Mesenchymal stem cell (in vitro differentiated cells and primary cell): ENCODE measurements at regions not wholly inside any gene's neighbourhood (a gene's known extent, or its start where the extent isn't known, plus 50 kb on each side); places are given as distances from the start of the nearest gene placed in this dataset.

Source experiments
- DNase-seq: peaks from one replicate; pipeline ENCODE4 v3.0.0-alpha.2; 2013
- H2AFZ ChIP-seq: one replicate; pipeline ENCODE4 v1.6.1; 2013; ENCODE audit warnings: low read depth, mild to moderate bottlenecking, control low read depth, inconsistent platforms, low read length, moderate library complexity
- H2AK5ac ChIP-seq: 2 replicates; pipeline ENCODE4 v1.6.1; 2013; ENCODE audit warnings: low read length, moderate library complexity, mild to moderate bottlenecking, inconsistent platforms; ENCODE audit not compliant: severe bottlenecking
- H2BK120ac ChIP-seq: one replicate; pipeline ENCODE4 v1.6.1; 2013; ENCODE audit warnings: low read depth, mild to moderate bottlenecking, inconsistent platforms, low read length, moderate library complexity
- H2BK12ac ChIP-seq, 2 experiments: one replicate each; pipeline ENCODE4 v1.6.1; 2013; ENCODE audit warnings: inconsistent platforms in 2 of 2, low read length in 2 of 2, mild to moderate bottlenecking in 2 of 2, moderate library complexity in 2 of 2, control low read depth in 1 of 2
- H2BK15ac ChIP-seq: one replicate; pipeline ENCODE4 v1.6.1; 2013; ENCODE audit warnings: mild to moderate bottlenecking, low read depth, inconsistent platforms; ENCODE audit not compliant: poor library complexity, severe bottlenecking
- H2BK5ac ChIP-seq: 2 replicates; pipeline ENCODE4 v1.6.1; 2013; ENCODE audit warnings: low read depth, mild to moderate bottlenecking, low read length, control low read depth, inconsistent platforms; ENCODE audit not compliant: poor library complexity, severe bottlenecking
- H3K14ac ChIP-seq, 2 experiments: one replicate each; pipeline ENCODE4 v1.6.1; 2013; ENCODE audit warnings: inconsistent platforms in 2 of 2, low read length in 2 of 2, control low read depth in 1 of 2, mild to moderate bottlenecking in 1 of 2, moderate library complexity in 1 of 2
- H3K18ac ChIP-seq, 2 experiments: one replicate each; pipeline ENCODE4 v1.6.1; 2013; ENCODE audit warnings: inconsistent platforms in 2 of 2, low read length in 2 of 2, control low read depth in 1 of 2, low read depth in 1 of 2, mild to moderate bottlenecking in 1 of 2
- H3K23ac ChIP-seq, 2 experiments: one replicate each; pipeline ENCODE4 v1.6.1; 2013; ENCODE audit warnings: inconsistent platforms in 2 of 2, low read length in 2 of 2, mild to moderate bottlenecking in 2 of 2, moderate library complexity in 2 of 2, control low read depth in 1 of 2
- H3K27ac ChIP-seq: 2 replicates; pipeline ENCODE4 v1.5.1; 2013; ENCODE audit warnings: mild to moderate bottlenecking, moderate library complexity, low read length, control low read depth, inconsistent platforms; ENCODE audit not compliant: poor library complexity, severe bottlenecking
- H3K27me3 ChIP-seq, 2 experiments: 2 replicates each; pipeline versions ENCODE4 v1.6.1 to v1.7.0; 2013; ENCODE audit warnings: low read length in 2 of 2, mild to moderate bottlenecking in 2 of 2, moderate library complexity in 2 of 2, control low read depth in 1 of 2, inconsistent platforms in 1 of 2; ENCODE audit not compliant: control insufficient read depth in 1 of 2, insufficient read depth in 1 of 2
- H3K36me3 ChIP-seq, 2 experiments: 2 replicates each; pipeline versions ENCODE4 v1.6.1 to v1.7.0; 2013; ENCODE audit warnings: low read length in 2 of 2, control low read depth in 1 of 2, inconsistent platforms in 1 of 2, low read depth in 1 of 2, mild to moderate bottlenecking in 1 of 2; ENCODE audit not compliant: insufficient read depth in 2 of 2, control insufficient read depth in 1 of 2
- H3K4ac ChIP-seq, 2 experiments: one replicate each; pipeline ENCODE4 v1.6.1; 2013; ENCODE audit warnings: inconsistent platforms in 2 of 2, low read length in 2 of 2, mild to moderate bottlenecking in 2 of 2, moderate library complexity in 2 of 2, control low read depth in 1 of 2, low read depth in 1 of 2
- H3K4me1 ChIP-seq: 2 replicates; pipeline ENCODE4 v1.6.1; 2013; ENCODE audit warnings: low read depth, low read length, control low read depth; ENCODE audit not compliant: control insufficient read depth, insufficient read depth
- H3K4me2 ChIP-seq: 2 replicates; pipeline ENCODE4 v1.6.1; 2013; ENCODE audit warnings: low read length, mild to moderate bottlenecking, inconsistent platforms; ENCODE audit not compliant: poor library complexity, severe bottlenecking
- H3K4me3 ChIP-seq, 2 experiments: 2 replicates each; pipeline versions ENCODE4 v1.5.1 to v1.7.0; 2013; ENCODE audit warnings: low read length in 2 of 2, mild to moderate bottlenecking in 2 of 2, control low read depth in 1 of 2, low read depth in 1 of 2; ENCODE audit not compliant: insufficient read depth in 1 of 2
- H3K79me1 ChIP-seq: replicated peaks from 2 replicates; pipeline ENCODE4 v1.6.1; 2013; ENCODE audit warnings: mild to moderate bottlenecking, control low read depth, low read length, inconsistent platforms; ENCODE audit not compliant: poor library complexity, severe bottlenecking
- H3K9ac ChIP-seq: 2 replicates; pipeline ENCODE4 v1.7.0; 2013; ENCODE audit warnings: mild to moderate bottlenecking, low read length, moderate library complexity
- H3K9me3 ChIP-seq: 2 replicates; pipeline ENCODE4 v1.7.0; 2013; ENCODE audit warnings: mild to moderate bottlenecking, low read length; ENCODE audit not compliant: control insufficient read depth
- H4K8ac ChIP-seq: one replicate; pipeline ENCODE4 v1.6.1; 2013; ENCODE audit warnings: inconsistent platforms, mild to moderate bottlenecking, low read length, moderate library complexity
- H4K91ac ChIP-seq: one replicate; pipeline ENCODE4 v1.6.1; 2013; ENCODE audit warnings: mild to moderate bottlenecking, low read length, inconsistent platforms
- WGBS: methylation state at CpG from one replicate; pipeline ENCODE4 v1.1.7; 2013; ENCODE audit warnings: mixed read lengths; 5-methylcytosine and 5-hydroxymethylcytosine counted together

GRCh38 chr7:116188-116981, 76.0 kb upstream of the FAM20C start:
- H2BK120ac ChIP-seq = no peak overlapping the region
- 91% methylated on average over 19 of the region's 19 CpGs for WGBS
- peak overlapping the region in 1 of 2 experiments; percentile 32 for H3K4ac ChIP-seq
- H3K4me1 ChIP-seq = peaks cover 16% of the 10 kb centered on the region
- H3K14ac ChIP-seq = peak overlapping the region in 1 of 2 experiments; percentile 2
- peak overlapping the region; percentile 2 for H4K91ac ChIP-seq
- peak overlapping the region in 1 of 2 experiments; percentile 77 for H3K18ac ChIP-seq
- H2BK15ac ChIP-seq = no peak overlapping the region
- no peak overlapping the region for H2AK5ac ChIP-seq
- H3K36me3 ChIP-seq = peaks cover 0 to 2% of the 10 kb centered on the region in 2 experiments
- no peak overlapping the region for H2BK5ac ChIP-seq
- H3K23ac ChIP-seq = no peak overlapping the region
- H3K9ac ChIP-seq = peak overlapping the region; percentile 58
- no peak overlapping the region for H3K4me3 ChIP-seq
- no peak overlapping the region for H3K4me2 ChIP-seq
- no peak overlapping the region for H2AFZ ChIP-seq
- peaks cover 0 to 7% of the 10 kb centered on the region in 2 experiments for H3K27me3 ChIP-seq
- no peaks in the 10 kb centered on the region for H3K79me1 ChIP-seq
- peaks cover 26% of the 10 kb centered on the region for H3K9me3 ChIP-seq
- DNase-seq = no peak
- no peak overlapping the region for H3K27ac ChIP-seq
- H2BK12ac ChIP-seq = peak overlapping the region in 1 of 2 experiments; percentile 45
- H4K8ac ChIP-seq = peak overlapping the region; percentile 19

DNA sequence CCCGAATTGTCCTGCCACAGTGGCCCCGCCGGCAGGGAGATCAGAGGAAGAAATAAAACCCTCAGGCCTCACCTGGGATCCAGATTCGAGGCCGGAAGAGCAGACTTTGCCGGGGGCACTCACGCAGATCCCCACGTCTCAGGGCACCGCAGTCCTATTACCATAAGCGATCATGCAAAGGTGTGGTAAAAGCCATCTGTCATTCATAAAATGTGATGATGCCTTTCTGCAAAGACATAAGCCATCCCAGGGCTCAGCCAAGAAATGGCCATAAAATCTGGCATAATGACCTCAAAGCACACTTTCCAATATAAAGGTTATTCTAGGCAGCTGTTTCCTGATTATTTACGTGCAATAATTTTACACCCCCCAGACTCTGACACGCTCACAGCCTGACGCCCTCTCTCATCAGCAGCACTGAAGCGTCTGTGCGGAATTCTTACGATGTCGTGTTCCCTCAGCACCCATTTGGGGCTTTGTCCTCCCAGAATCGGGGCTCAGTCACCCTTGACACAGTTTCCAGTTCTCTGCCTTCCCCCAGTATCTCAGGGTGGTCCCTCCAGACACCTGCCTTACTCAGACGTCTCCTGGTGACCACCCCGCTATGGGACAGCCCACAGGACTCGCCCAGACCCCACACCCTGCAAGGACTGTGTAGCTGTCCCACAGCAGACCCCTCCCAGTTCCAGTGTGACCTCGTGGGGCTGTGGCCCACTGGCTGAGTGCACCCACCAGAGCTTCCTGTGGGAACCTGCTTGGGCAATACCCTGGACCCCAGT, 74.3 kb upstream of the FAM20C start:
- no peak overlapping the region for H3K4me2 ChIP-seq
- DNase-seq = no peak
- peaks cover 16% of the 10 kb centered on the region for H3K9me3 ChIP-seq
- H3K14ac ChIP-seq = peak overlapping the region in 1 of 2 experiments; percentile 6
- no peak overlapping the region for H3K23ac ChIP-seq
- H4K91ac ChIP-seq = no peak overlapping the region
- H2AFZ ChIP-seq = no peak overlapping the region
- H3K4ac ChIP-seq = no peak overlapping the region
- peak overlapping the region; percentile 18 to 82 for H2BK12ac ChIP-seq
- peaks cover 0 to 2% of the 10 kb centered on the region in 2 experiments for H3K36me3 ChIP-seq
- no peak overlapping the region for H4K8ac ChIP-seq
- no peak overlapping the region for H3K4me3 ChIP-seq
- H2BK5ac ChIP-seq = no peak overlapping the region
- peaks cover 0 to 7% of the 10 kb centered on the region in 2 experiments for H3K27me3 ChIP-seq
- H2BK15ac ChIP-seq = peak overlapping the region; percentile 3
- no peak overlapping the region for H3K27ac ChIP-seq
- no peak overlapping the region for H3K9ac ChIP-seq
- H2BK120ac ChIP-seq = no peak overlapping the region
- H3K18ac ChIP-seq = peak overlapping the region in 1 of 2 experiments; percentile 13
- 90% methylated on average over 12 of the region's 22 CpGs for WGBS
- H2AK5ac ChIP-seq = no peak overlapping the region
- H3K79me1 ChIP-seq = no peaks in the 10 kb centered on the region
- peaks cover 16% of the 10 kb centered on the region for H3K4me1 ChIP-seq

GRCh38 chr7:118615-119391, 73.6 kb upstream of the FAM20C start:
- peak overlapping the region; percentile 18 to 82 for H2BK12ac ChIP-seq
- H2BK5ac ChIP-seq = no peak overlapping the region
- 79% methylated on average over 30 of the region's 32 CpGs for WGBS
- peak overlapping the region in 1 of 2 experiments; percentile 20 for H3K4ac ChIP-seq
- peaks cover 0 to 2% of the 10 kb centered on the region in 2 experiments for H3K36me3 ChIP-seq
- no peak overlapping the region for H3K4me2 ChIP-seq
- peak overlapping the region; percentile 3 for H2BK15ac ChIP-seq
- peak overlapping the region; percentile 42 for H2BK120ac ChIP-seq
- peak overlapping the region in 1 of 2 experiments; percentile 29 for H3K18ac ChIP-seq
- no peak overlapping the region for H3K4me3 ChIP-seq
- H2AFZ ChIP-seq = no peak overlapping the region
- H4K91ac ChIP-seq = peak overlapping the region; percentile 85
- no peak overlapping the region for H2AK5ac ChIP-seq
- H3K14ac ChIP-seq = peak overlapping the region in 1 of 2 experiments; percentile 6
- peaks cover 10% of the 10 kb centered on the region for H3K9me3 ChIP-seq
- peaks cover 16% of the 10 kb centered on the region for H3K4me1 ChIP-seq
- no peaks in the 10 kb centered on the region for H3K79me1 ChIP-seq
- H3K27me3 ChIP-seq = peaks cover 0 to 7% of the 10 kb centered on the region in 2 experiments
- no peak overlapping the region for H3K23ac ChIP-seq
- H3K9ac ChIP-seq = no peak overlapping the region
- peak; percentile 29 for DNase-seq
- H3K27ac ChIP-seq = no peak overlapping the region
- peak overlapping the region; percentile 80 for H4K8ac ChIP-seq
